ENCODE measurements at regions not wholly inside any gene's neighbourhood (a gene's known extent, or its start where the extent isn't known, plus 50 kb on each side); places are given as distances from the start of the nearest gene placed in this dataset.
"Not testable (repeated sequence)": the region's sequence is repeated elsewhere in the genome, so short reads cannot be mapped to it uniquely, and the experiment has no call there.

GRCh38 chr18:28422577-28422976 is 245.6 kb upstream of the CDH2 start:
- no peak for TF ChIP-seq Cebpa-rat (IDR thresholded peaks at IDR 0.05)
- H3K27ac ChIP-seq = no peak overlapping the region
- no peak overlapping the region for H3K9ac ChIP-seq
- no peaks in the 10 kb centered on the region for H3K4me1 ChIP-seq
- H3K9me3 ChIP-seq = peaks cover 22% of the 10 kb centered on the region
- H4K20me1 ChIP-seq = no peaks in the 10 kb centered on the region
- no peaks in the 10 kb centered on the region for H3K36me3 ChIP-seq
- H3K4me3 ChIP-seq = no peak overlapping the region
- no peak overlapping the region for H3K4me2 ChIP-seq
- H3K27me3 ChIP-seq = no peaks in the 10 kb centered on the region

GRCh38 chr18:28421950-28422349 is 245.0 kb upstream of the CDH2 start:
- peaks cover 22% of the 10 kb centered on the region for H3K9me3 ChIP-seq
- not testable (repeated sequence) for H3K36me3 ChIP-seq, H3K27me3 ChIP-seq, H3K9ac ChIP-seq, H3K4me1 ChIP-seq, H3K4me3 ChIP-seq, H4K20me1 ChIP-seq, H3K4me2 ChIP-seq, H3K27ac ChIP-seq

- no peak for TF ChIP-seq Cebpa-rat (IDR thresholded peaks at IDR 0.05)
- Histone ChIP-seq H3K9ac (no peak overlapping the region), H3K4me2 (no peak overlapping the region), H3K4me3 (no peak overlapping the region), H4K20me1 (no peaks in the 10 kb centered on the region), H3K27ac (no peak overlapping the region), H3K27me3 (no peaks in the 10 kb centered on the region), H3K36me3 (no peaks in the 10 kb centered on the region), H3K9me3 (no peaks in the 10 kb centered on the region), H3K4me1 (no peaks in the 10 kb centered on the region)
Observed at GRCh38 chr18:28412521-28412920, 235.6 kb upstream of the CDH2 start.

GRCh38 chr18:28411806-28412205 is 234.9 kb upstream of the CDH2 start:
- Histone ChIP-seq H4K20me1 (no peaks in the 10 kb centered on the region), H3K36me3 (no peaks in the 10 kb centered on the region), H3K9me3 (no peaks in the 10 kb centered on the region), H3K9ac (no peak overlapping the region), H3K4me2 (no peak overlapping the region), H3K4me1 (no peaks in the 10 kb centered on the region), H3K27ac (no peak overlapping the region), H3K4me3 (no peak overlapping the region), H3K27me3 (no peaks in the 10 kb centered on the region)
- TF ChIP-seq Cebpa-rat (IDR thresholded peaks at IDR 0.05) = no peak

GRCh38 chr18:28409811-28410210 is 232.9 kb upstream of the CDH2 start:
- no peak overlapping the region for H3K27ac ChIP-seq
- H3K9ac ChIP-seq = no peak overlapping the region
- H3K36me3 ChIP-seq = no peaks in the 10 kb centered on the region
- H3K4me1 ChIP-seq = no peaks in the 10 kb centered on the region
- H3K9me3 ChIP-seq = no peaks in the 10 kb centered on the region
- H3K4me3 ChIP-seq = no peak overlapping the region
- H4K20me1 ChIP-seq = no peaks in the 10 kb centered on the region
- no peak for TF ChIP-seq Cebpa-rat (IDR thresholded peaks at IDR 0.05)
- H3K4me2 ChIP-seq = no peak overlapping the region
- H3K27me3 ChIP-seq = no peaks in the 10 kb centered on the region

- Histone ChIP-seq H3K27me3 (no peaks in the 10 kb centered on the region), H3K4me2 (no peak overlapping the region), H3K4me1 (no peaks in the 10 kb centered on the region), H3K9me3 (no peaks in the 10 kb centered on the region), H3K4me3 (no peak overlapping the region), H3K36me3 (no peaks in the 10 kb centered on the region), H3K27ac (no peak overlapping the region), H3K9ac (no peak overlapping the region), H4K20me1 (no peaks in the 10 kb centered on the region)
- TF ChIP-seq Cebpa-rat (IDR thresholded peaks at IDR 0.05) = no peak
Observed at GRCh38 chr18:28408528-28408927, 231.6 kb upstream of the CDH2 start.

GRCh38 chr18:28407681-28408080 is 230.8 kb upstream of the CDH2 start:
- no peak overlapping the region for H3K4me2 ChIP-seq
- no peaks in the 10 kb centered on the region for H3K9me3 ChIP-seq
- H3K4me3 ChIP-seq = no peak overlapping the region
- no peaks in the 10 kb centered on the region for H3K4me1 ChIP-seq
- H3K27ac ChIP-seq = no peak overlapping the region
- H3K36me3 ChIP-seq = no peaks in the 10 kb centered on the region
- no peaks in the 10 kb centered on the region for H3K27me3 ChIP-seq
- no peaks in the 10 kb centered on the region for H4K20me1 ChIP-seq
- TF ChIP-seq Cebpa-rat (IDR thresholded peaks at IDR 0.05) = no peak
- H3K9ac ChIP-seq = no peak overlapping the region

GRCh38 chr18:28406533-28406932 is 229.6 kb upstream of the CDH2 start:
- no peak for TF ChIP-seq Cebpa-rat (IDR thresholded peaks at IDR 0.05)
- H3K27ac ChIP-seq = no peak overlapping the region
- H3K4me2 ChIP-seq = no peak overlapping the region
- no peaks in the 10 kb centered on the region for H3K4me1 ChIP-seq
- no peaks in the 10 kb centered on the region for H3K36me3 ChIP-seq
- H3K9me3 ChIP-seq = no peaks in the 10 kb centered on the region
- H3K4me3 ChIP-seq = no peak overlapping the region
- H3K9ac ChIP-seq = no peak overlapping the region
- no peaks in the 10 kb centered on the region for H4K20me1 ChIP-seq
- H3K27me3 ChIP-seq = no peaks in the 10 kb centered on the region

- Histone ChIP-seq H3K36me3 (no peaks in the 10 kb centered on the region), H3K27me3 (no peaks in the 10 kb centered on the region), H3K4me1 (no peaks in the 10 kb centered on the region), H3K9ac (no peak overlapping the region), H4K20me1 (no peaks in the 10 kb centered on the region), H3K27ac (no peak overlapping the region), H3K4me2 (no peak overlapping the region), H3K4me3 (no peak overlapping the region), H3K9me3 (no peaks in the 10 kb centered on the region)
- TF ChIP-seq Cebpa-rat (IDR thresholded peaks at IDR 0.05) = no peak
Observed at GRCh38 chr18:28404694-28405093, 227.8 kb upstream of the CDH2 start.

- H3K27me3 ChIP-seq = no peaks in the 10 kb centered on the region
- no peak overlapping the region for H3K9ac ChIP-seq
- H3K4me1 ChIP-seq = no peaks in the 10 kb centered on the region
- no peak overlapping the region for H3K4me2 ChIP-seq
- no peak overlapping the region for H3K27ac ChIP-seq
- TF ChIP-seq Cebpa-rat (IDR thresholded peaks at IDR 0.05) = no peak
- no peak overlapping the region for H3K4me3 ChIP-seq
- no peaks in the 10 kb centered on the region for H3K36me3 ChIP-seq
- no peaks in the 10 kb centered on the region for H4K20me1 ChIP-seq
- no peaks in the 10 kb centered on the region for H3K9me3 ChIP-seq
Observed at GRCh38 chr18:28399781-28400362, 222.9 kb upstream of the CDH2 start.

- Histone ChIP-seq H3K9me3 (no peaks in the 10 kb centered on the region), H3K27me3 (no peaks in the 10 kb centered on the region), H3K4me2 (no peak overlapping the region), H3K27ac (no peak overlapping the region), H3K4me3 (no peak overlapping the region), H3K36me3 (no peaks in the 10 kb centered on the region), H3K4me1 (no peaks in the 10 kb centered on the region), H3K9ac (no peak overlapping the region), H4K20me1 (no peaks in the 10 kb centered on the region)
- TF ChIP-seq Cebpa-rat (IDR thresholded peaks at IDR 0.05) = no peak
Observed at GRCh38 chr18:28398471-28398870, 221.5 kb upstream of the CDH2 start.
